Stimulated activated CD8-positive, alpha-beta memory T cell treated with anti-CD3 and anti-CD28 coated beads, Interleukin-12 subunit alpha, Interleukin-12 subunit beta, amount 100 ng/mL, for 24 hours (primary cell): ENCODE measurements at regions not wholly inside any gene's neighbourhood (a gene's known extent, or its start where the extent isn't known, plus 50 kb on each side); places are given as distances from the start of the nearest gene placed in this dataset.

Experiments
- DNase-seq: peaks from one replicate; pipeline ENCODE4 v3.0.0-alpha.2; 2020; ENCODE audit errors: extremely low read depth

- no peak for DNase-seq
Measured at GRCh38 chr3:194991338-194991654, 279.7 kb downstream of the XXYLT1 start.

- no peak for DNase-seq
Measured at GRCh38 chr3:194993896-194994295, 277.1 kb downstream of the XXYLT1 start.

- DNase-seq = no peak
Measured at GRCh38 chr3:194994551-194994981, 276.4 kb downstream of the XXYLT1 start.

GRCh38 chr3:194995334-194995733, 275.6 kb downstream of the XXYLT1 start:
- no peak for DNase-seq

GRCh38 chr3:194995922-194996321, 275.0 kb downstream of the XXYLT1 start:
- DNase-seq = no peak

- DNase-seq = no peak
Measured at GRCh38 chr3:194996746-194997145, 274.2 kb downstream of the XXYLT1 start.

GRCh38 chr3:194998417-194998816, 272.5 kb downstream of the XXYLT1 start:
- no peak for DNase-seq

- no peak for DNase-seq
Measured at GRCh38 chr3:194998948-194999347, 272.0 kb downstream of the XXYLT1 start.

GRCh38 chr3:194999491-194999890, 271.5 kb downstream of the XXYLT1 start:
- DNase-seq = no peak

- no peak for DNase-seq
Measured at GRCh38 chr3:195001261-195001660, 269.7 kb downstream of the XXYLT1 start.

GRCh38 chr3:195001961-195002861, 268.7 kb downstream of the XXYLT1 start:
- DNase-seq = no peak

GRCh38 chr3:195003006-195003892, 267.7 kb downstream of the XXYLT1 start:
- no peak for DNase-seq

GRCh38 chr3:195003893-195004289, 267.1 kb downstream of the XXYLT1 start:
- DNase-seq = no peak

GRCh38 chr3:195004512-195005250, 266.3 kb downstream of the XXYLT1 start:
- DNase-seq = no peak

- no peak for DNase-seq
Measured at GRCh38 chr3:195005251-195005620, 265.7 kb downstream of the XXYLT1 start.

- no peak for DNase-seq
Measured at GRCh38 chr3:195005759-195006510, 265.0 kb downstream of the XXYLT1 start.

GRCh38 chr3:195007151-195007550, 263.8 kb downstream of the XXYLT1 start:
- no peak for DNase-seq

GRCh38 chr3:195007766-195008165, 263.2 kb downstream of the XXYLT1 start:
- DNase-seq = no peak

GRCh38 chr3:195008816-195009215, 262.1 kb downstream of the XXYLT1 start:
- no peak for DNase-seq

GRCh38 chr3:195009616-195010015, 261.3 kb downstream of the XXYLT1 start:
- DNase-seq = no peak

GRCh38 chr3:195010551-195011100, 260.3 kb downstream of the XXYLT1 start:
- DNase-seq = no peak
